Mesendoderm (in vitro differentiated cells): ENCODE measurements at regions not wholly inside any gene's neighbourhood (a gene's known extent, or its start where the extent isn't known, plus 50 kb on each side); places are given as distances from the start of the nearest gene placed in this dataset.

Experiments
- DNase-seq: peaks from one replicate; pipeline ENCODE4 v3.0.0; 2013
- H2AK5ac ChIP-seq: 2 replicates; pipeline ENCODE4 v1.6.1; 2013; ENCODE audit warnings: low read length, inconsistent platforms
- H2BK120ac ChIP-seq: 2 replicates; pipeline ENCODE4 v1.6.1; 2013; ENCODE audit warnings: low read depth, mild to moderate bottlenecking, low read length, moderate library complexity, mixed read lengths
- H2BK15ac ChIP-seq: replicated peaks from 2 replicates; pipeline ENCODE4 v1.6.1; 2013; ENCODE audit warnings: low read depth, mild to moderate bottlenecking, moderate library complexity
- H2BK5ac ChIP-seq: 2 replicates; pipeline ENCODE4 v1.6.1; 2013; ENCODE audit warnings: low read length, inconsistent platforms
- H3K18ac ChIP-seq: 2 replicates; pipeline ENCODE4 v1.6.1; 2013; ENCODE audit warnings: mild to moderate bottlenecking, low read length, mixed read lengths
- H3K23ac ChIP-seq: one replicate; pipeline ENCODE4 v1.6.1; 2013; ENCODE audit warnings: low read length
- H3K27ac ChIP-seq: 2 replicates; pipeline ENCODE4 v1.5.1; 2013; ENCODE audit warnings: low read depth, mild to moderate bottlenecking, inconsistent platforms, low read length, moderate library complexity
- H3K27me3 ChIP-seq: 2 replicates; pipeline ENCODE4 v1.6.1; 2013; ENCODE audit warnings: low read length, control low read depth, mild to moderate bottlenecking, inconsistent platforms; ENCODE audit not compliant: insufficient read depth, poor library complexity
- H3K36me3 ChIP-seq: 2 replicates; pipeline ENCODE4 v1.6.1; 2013; ENCODE audit warnings: low read length, inconsistent platforms; ENCODE audit not compliant: control insufficient read depth, insufficient read depth
- H3K4ac ChIP-seq: one replicate; pipeline ENCODE4 v1.6.1; 2013; ENCODE audit warnings: low read depth, mild to moderate bottlenecking, low read length, moderate library complexity
- H3K4me1 ChIP-seq: 2 replicates; pipeline ENCODE4 v1.6.1; 2013; ENCODE audit warnings: low read depth, low read length, inconsistent platforms; ENCODE audit not compliant: control insufficient read depth
- H3K4me2 ChIP-seq: 2 replicates; pipeline ENCODE4 v1.6.1; 2013; ENCODE audit warnings: low read length
- H3K4me3 ChIP-seq: 2 replicates; pipeline ENCODE4 v1.5.1; 2013; ENCODE audit warnings: mild to moderate bottlenecking, low read length
- H3K56ac ChIP-seq: one replicate; pipeline ENCODE4 v1.6.1; 2013; ENCODE audit warnings: low read length
- H3K79me1 ChIP-seq: 2 replicates; pipeline ENCODE4 v1.6.1; 2013; ENCODE audit warnings: low read length, inconsistent platforms
- H3K79me2 ChIP-seq: 2 replicates; pipeline ENCODE4 v1.6.1; 2013; ENCODE audit warnings: mild to moderate bottlenecking, low read length; ENCODE audit not compliant: control insufficient read depth, insufficient read depth
- H3K9ac ChIP-seq: 2 replicates; pipeline ENCODE4 v1.6.1; 2013; ENCODE audit warnings: low read length, inconsistent platforms
- H4K5ac ChIP-seq: one replicate; pipeline ENCODE4 v1.6.1; 2013; ENCODE audit warnings: low read length
- H4K8ac ChIP-seq: one replicate; pipeline ENCODE4 v1.6.1; 2013; ENCODE audit warnings: low read depth, mild to moderate bottlenecking, control low read depth, low read length, moderate library complexity
- WGBS: extraction: QIAGEN DNeasy Blood & Tissue Kit; methylation state at CpG from one replicate; pipeline ENCODE4 v1.1.7; 2013; ENCODE audit warnings: low lambda C conversion rate, missing lambda C conversion rate; ENCODE audit not compliant: insufficient coverage; ENCODE audit errors: extremely low coverage; 5-methylcytosine and 5-hydroxymethylcytosine counted together

- Histone ChIP-seq H2BK15ac (no peak overlapping the region), H3K27ac (no peak overlapping the region), H3K9ac (no peak overlapping the region), H3K4ac (no peak overlapping the region), H3K79me1 (no peaks in the 10 kb centered on the region), H3K23ac (no peak overlapping the region), H3K4me2 (no peak overlapping the region), H3K36me3 (no peaks in the 10 kb centered on the region), H3K4me1 (no peaks in the 10 kb centered on the region), H4K8ac (no peak overlapping the region), H3K18ac (no peak overlapping the region), H3K56ac (no peak overlapping the region), H2BK120ac (no peak overlapping the region), H3K4me3 (no peak overlapping the region), H3K79me2 (no peaks in the 10 kb centered on the region), H2BK5ac (no peak overlapping the region), H2AK5ac (no peak overlapping the region), H4K5ac (no peak overlapping the region), H3K27me3 (no peaks in the 10 kb centered on the region)
- no CpG with 5 or more reads among the region's 3 CpGs for WGBS
- DNase-seq: peak; percentile 24
Measured at GRCh38 chr13:68667863-68668262, 1437.7 kb upstream of the PCDH9 start.

GRCh38 chr13:68666774-68667397, 1436.8 kb upstream of the PCDH9 start:
- no peak overlapping the region for H3K4me3 ChIP-seq
- H2BK120ac ChIP-seq: no peak overlapping the region
- no peak overlapping the region for H3K18ac ChIP-seq
- no peaks in the 10 kb centered on the region for H3K27me3 ChIP-seq
- no peak overlapping the region for H2AK5ac ChIP-seq
- H2BK15ac ChIP-seq: no peak overlapping the region
- H3K79me1 ChIP-seq: no peaks in the 10 kb centered on the region
- H3K4me1 ChIP-seq: no peaks in the 10 kb centered on the region
- WGBS: no CpG with 5 or more reads among the region's 9 CpGs
- H3K4me2 ChIP-seq: no peak overlapping the region
- no peaks in the 10 kb centered on the region for H3K36me3 ChIP-seq
- no peak overlapping the region for H4K5ac ChIP-seq
- no peaks in the 10 kb centered on the region for H3K79me2 ChIP-seq
- no peak overlapping the region for H2BK5ac ChIP-seq
- H3K9ac ChIP-seq: no peak overlapping the region
- no peak overlapping the region for H3K56ac ChIP-seq
- H3K27ac ChIP-seq: no peak overlapping the region
- DNase-seq: no peak
- H3K4ac ChIP-seq: no peak overlapping the region
- no peak overlapping the region for H3K23ac ChIP-seq
- H4K8ac ChIP-seq: no peak overlapping the region

- DNase-seq: no peak
- no peak overlapping the region for H3K23ac ChIP-seq
- H3K36me3 ChIP-seq: no peaks in the 10 kb centered on the region
- H4K8ac ChIP-seq: no peak overlapping the region
- no peak overlapping the region for H3K56ac ChIP-seq
- H3K18ac ChIP-seq: no peak overlapping the region
- no peak overlapping the region for H2BK15ac ChIP-seq
- H3K4me3 ChIP-seq: no peak overlapping the region
- no peak overlapping the region for H3K27ac ChIP-seq
- no peak overlapping the region for H4K5ac ChIP-seq
- H2AK5ac ChIP-seq: no peak overlapping the region
- no peak overlapping the region for H3K4me2 ChIP-seq
- no peaks in the 10 kb centered on the region for H3K27me3 ChIP-seq
- no peaks in the 10 kb centered on the region for H3K79me2 ChIP-seq
- H3K9ac ChIP-seq: no peak overlapping the region
- no peak overlapping the region for H2BK5ac ChIP-seq
- no peaks in the 10 kb centered on the region for H3K4me1 ChIP-seq
- H3K4ac ChIP-seq: no peak overlapping the region
- no peak overlapping the region for H2BK120ac ChIP-seq
- H3K79me1 ChIP-seq: no peaks in the 10 kb centered on the region
Measured at GRCh38 chr13:68645814-68646213, 1415.7 kb upstream of the PCDH9 start.

DNA sequence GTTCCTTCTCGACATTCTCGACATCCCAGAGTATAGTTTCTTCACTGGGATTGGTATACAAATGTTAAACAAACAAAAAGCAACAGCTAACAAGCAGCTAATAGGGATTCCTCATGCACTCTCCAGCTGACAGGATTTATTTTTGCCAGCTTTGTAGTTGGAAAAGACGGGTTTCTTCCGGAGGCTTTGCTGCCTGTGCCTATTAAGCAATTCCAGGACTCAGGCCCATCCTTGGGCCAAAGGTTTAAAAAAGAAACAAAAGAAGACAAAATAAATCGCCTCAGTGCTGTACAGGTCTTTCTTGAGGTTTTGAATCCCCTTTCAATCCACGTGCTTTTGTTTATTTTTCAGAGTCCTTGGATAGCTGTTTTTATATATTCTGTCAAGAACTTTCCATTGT, 1414.5 kb upstream of the PCDH9 start:
- Histone ChIP-seq H3K27me3 (no peaks in the 10 kb centered on the region), H3K4me2 (no peak overlapping the region), H3K4me3 (no peak overlapping the region), H3K23ac (no peak overlapping the region), H3K36me3 (no peaks in the 10 kb centered on the region), H3K4ac (no peak overlapping the region), H2BK5ac (no peak overlapping the region), H3K79me2 (no peaks in the 10 kb centered on the region), H4K5ac (no peak overlapping the region), H2BK120ac (no peak overlapping the region), H3K9ac (no peak overlapping the region), H2AK5ac (no peak overlapping the region), H3K79me1 (no peaks in the 10 kb centered on the region), H3K56ac (no peak overlapping the region), H3K18ac (no peak overlapping the region), H2BK15ac (no peak overlapping the region), H4K8ac (no peak overlapping the region), H3K27ac (no peak overlapping the region), H3K4me1 (no peaks in the 10 kb centered on the region)
- no peak for DNase-seq
- WGBS: no CpG with 5 or more reads among the region's 6 CpGs

- H2BK120ac ChIP-seq: no peak overlapping the region
Measured at GRCh38 chr13:68636784-68637183, 1406.6 kb upstream of the PCDH9 start.

DNA sequence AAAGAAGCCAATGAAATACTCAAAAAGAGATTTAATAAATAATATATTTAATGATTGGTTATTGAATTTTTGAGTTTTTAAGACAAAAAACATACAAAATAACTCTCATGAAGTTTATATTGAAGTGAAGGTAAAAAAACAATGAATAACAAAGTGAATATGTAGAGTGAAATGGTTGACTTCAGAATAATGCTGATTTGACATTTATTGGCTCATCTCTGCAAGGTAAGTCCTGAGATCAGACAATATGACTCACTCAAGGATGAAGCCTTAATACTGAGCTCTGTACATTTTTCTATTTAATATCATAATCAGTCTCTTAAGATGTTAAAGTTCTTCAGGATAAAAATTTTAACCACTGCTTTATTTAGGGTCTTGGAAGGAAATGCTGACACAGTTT, 1398.9 kb upstream of the PCDH9 start:
- H3K4ac ChIP-seq: no peak overlapping the region
- H3K18ac ChIP-seq: no peak overlapping the region
- no peak overlapping the region for H2BK120ac ChIP-seq
- H3K79me2 ChIP-seq: no peaks in the 10 kb centered on the region
- H3K4me3 ChIP-seq: no peak overlapping the region
- H3K9ac ChIP-seq: no peak overlapping the region
- no peak for DNase-seq
- H3K4me2 ChIP-seq: no peak overlapping the region
- no peak overlapping the region for H4K5ac ChIP-seq
- H3K36me3 ChIP-seq: no peaks in the 10 kb centered on the region
- no peak overlapping the region for H4K8ac ChIP-seq
- H3K4me1 ChIP-seq: no peaks in the 10 kb centered on the region
- H2BK15ac ChIP-seq: no peak overlapping the region
- H3K56ac ChIP-seq: no peak overlapping the region
- H3K79me1 ChIP-seq: no peaks in the 10 kb centered on the region
- no peak overlapping the region for H3K27ac ChIP-seq
- no peak overlapping the region for H2BK5ac ChIP-seq
- no peak overlapping the region for H3K23ac ChIP-seq
- H3K27me3 ChIP-seq: no peaks in the 10 kb centered on the region
- H2AK5ac ChIP-seq: no peak overlapping the region

More at GRCh38 chr13:68636784-68637183, 1406.6 kb upstream of the PCDH9 start:
- Histone ChIP-seq H2AK5ac (no peak overlapping the region), H2BK5ac (no peak overlapping the region), H3K4me2 (no peak overlapping the region), H3K56ac (no peak overlapping the region), H2BK15ac (no peak overlapping the region), H3K79me1 (no peaks in the 10 kb centered on the region), H3K4me3 (no peak overlapping the region), H3K4ac (no peak overlapping the region), H3K27ac (no peak overlapping the region), H3K27me3 (no peaks in the 10 kb centered on the region), H3K36me3 (no peaks in the 10 kb centered on the region), H4K8ac (no peak overlapping the region), H3K79me2 (no peaks in the 10 kb centered on the region), H3K18ac (no peak overlapping the region), H4K5ac (no peak overlapping the region), H3K23ac (no peak overlapping the region), H3K4me1 (no peaks in the 10 kb centered on the region), H3K9ac (no peak overlapping the region)
- no CpG with 5 or more reads among the region's 1 CpG for WGBS
- DNase-seq: no peak
